CD4-positive, alpha-beta T cell treated with Interleukin-21 for 1 hour (primary cell): ENCODE measurements at regions not wholly inside any gene's neighbourhood (a gene's known extent, or its start where the extent isn't known, plus 50 kb on each side); places are given as distances from the start of the nearest gene placed in this dataset.

ENCODE experiments used
- DNase-seq: peaks from one replicate; pipeline ENCODE4 v3.0.0-alpha.2; 2020

- DNase-seq = no peak
Measured at GRCh38 chr12:82149045-82149444, 209.1 kb downstream of the CCDC59 start.

- DNase-seq = no peak
Measured at GRCh38 chr12:82146740-82147139, 211.4 kb downstream of the CCDC59 start.

DNA sequence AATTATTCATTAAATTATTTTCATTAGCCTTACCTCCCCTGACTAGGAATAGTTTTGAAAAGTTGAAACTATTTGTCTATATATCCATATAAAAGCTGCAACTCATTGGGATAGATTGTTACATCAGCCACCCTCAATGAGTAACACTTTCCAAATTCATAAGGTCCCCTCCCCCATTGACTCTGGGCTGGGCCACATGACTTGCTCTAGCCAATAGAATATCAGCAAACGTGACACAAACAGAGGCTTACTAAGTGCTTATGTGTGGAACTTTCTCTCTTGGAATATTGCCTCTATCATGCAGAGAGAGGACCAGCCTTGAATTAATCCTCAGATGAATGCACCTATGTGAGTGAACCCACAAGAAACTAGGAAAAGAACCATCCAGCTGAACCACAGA, 213.7 kb downstream of the CCDC59 start:
- DNase-seq = no peak

- DNase-seq = no peak
Measured at GRCh38 chr12:82132390-82132789, 225.8 kb downstream of the CCDC59 start.

- DNase-seq = no peak
Measured at GRCh38 chr12:82130762-82131161, 227.4 kb downstream of the CCDC59 start.

DNA sequence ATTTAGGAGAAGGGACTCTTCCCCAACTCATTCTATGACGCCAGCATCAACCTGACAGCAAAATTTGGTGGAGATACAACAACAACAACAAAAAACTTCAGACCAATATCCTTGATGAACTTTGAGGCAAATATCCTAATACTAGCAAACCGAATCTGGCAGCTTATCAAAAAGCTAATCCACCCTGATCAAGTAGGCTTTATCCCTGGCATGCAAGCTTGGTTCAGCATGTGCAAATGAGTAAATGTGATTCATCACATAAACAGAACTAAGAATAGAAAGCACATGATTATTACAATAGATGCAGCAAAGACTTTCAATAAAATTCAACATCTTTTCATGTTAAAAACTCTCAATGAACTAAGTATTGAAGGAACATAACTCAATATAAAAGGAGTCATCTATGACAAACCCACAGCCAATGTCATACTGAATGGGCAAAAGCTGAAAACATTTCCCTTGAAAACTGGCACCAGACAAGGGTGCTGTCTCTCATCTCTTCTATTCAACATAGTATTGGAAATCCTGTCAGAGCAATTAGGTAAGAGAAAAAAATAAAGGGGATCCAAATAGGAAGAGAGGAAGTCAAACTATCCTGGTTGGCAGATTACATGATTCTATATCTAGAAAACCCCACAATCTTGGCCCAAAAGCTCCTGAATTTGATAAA, 233.3 kb downstream of the CCDC59 start:
- DNase-seq = no peak

- DNase-seq = no peak
Measured at GRCh38 chr12:82121545-82121944, 236.6 kb downstream of the CCDC59 start.

- DNase-seq = no peak
Measured at GRCh38 chr12:82120901-82121300, 237.3 kb downstream of the CCDC59 start.

GRCh38 chr12:82109243-82109642, 248.9 kb downstream of the CCDC59 start:
- no peak for DNase-seq

GRCh38 chr12:82108615-82109014, 249.6 kb downstream of the CCDC59 start:
- no peak for DNase-seq

DNA sequence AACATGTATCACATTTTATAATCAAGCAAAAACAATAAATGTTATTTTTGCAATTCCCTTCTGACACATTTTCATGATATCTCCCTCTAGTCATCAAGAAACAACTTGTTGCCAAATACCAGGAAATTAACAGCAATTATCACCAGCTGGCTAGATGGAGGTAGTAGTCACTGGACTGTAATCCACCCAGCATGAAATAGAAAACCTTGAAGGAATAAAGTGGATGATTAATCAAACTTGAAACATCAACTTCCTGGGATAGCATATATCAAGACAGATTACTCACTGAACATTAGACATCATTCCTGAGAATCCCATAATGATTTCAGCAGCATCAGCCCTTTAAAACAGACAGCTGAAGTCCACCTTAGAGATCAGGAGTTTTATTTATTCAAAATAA, 259.0 kb downstream of the CCDC59 start:
- no peak for DNase-seq

- no peak for DNase-seq
Measured at GRCh38 chr12:82097877-82098276, 260.3 kb downstream of the CCDC59 start.

DNA sequence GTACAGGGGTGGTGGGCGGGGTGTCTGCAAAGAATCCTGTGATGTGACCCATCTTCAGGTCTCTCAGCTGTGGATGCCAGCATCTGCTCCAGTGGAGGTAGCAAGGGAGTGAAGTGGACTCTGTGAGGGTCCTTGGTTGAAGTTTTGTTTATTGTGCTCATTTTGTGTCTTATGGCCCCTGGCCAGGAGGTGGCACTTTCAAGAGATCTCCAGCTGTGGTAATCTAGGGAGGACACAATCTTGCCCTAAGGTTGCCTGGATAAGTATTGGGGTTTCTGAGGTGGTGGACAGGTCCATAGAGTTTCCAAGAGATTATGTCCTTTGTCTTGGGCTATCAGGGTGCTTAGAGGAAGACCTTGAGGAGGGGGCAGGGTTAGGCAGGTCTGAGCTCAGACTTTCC, 260.7 kb downstream of the CCDC59 start:
- no peak for DNase-seq

DNA sequence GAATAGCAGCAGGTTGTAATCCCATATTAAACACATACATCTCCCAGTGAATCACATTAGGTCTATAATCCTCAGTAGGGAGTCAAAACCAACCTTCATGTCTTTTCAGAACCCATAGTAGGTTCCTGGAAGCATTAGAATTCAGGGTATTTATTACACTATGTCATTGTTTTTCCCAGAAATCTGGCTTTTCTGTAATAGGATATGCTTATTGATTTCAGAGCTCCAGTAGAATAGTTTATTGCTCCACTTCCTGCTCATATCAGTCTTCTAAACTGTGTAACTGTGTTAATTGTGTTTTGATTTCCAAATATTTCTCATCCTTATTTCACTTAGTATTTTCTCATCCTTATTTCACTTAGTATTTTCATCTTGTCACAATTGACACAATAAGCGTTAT, 268.0 kb downstream of the CCDC59 start:
- DNase-seq = no peak

GRCh38 chr12:82089369-82090121, 268.6 kb downstream of the CCDC59 start:
- no peak for DNase-seq

GRCh38 chr12:82082501-82082900, 275.7 kb downstream of the CCDC59 start:
- no peak for DNase-seq

DNA sequence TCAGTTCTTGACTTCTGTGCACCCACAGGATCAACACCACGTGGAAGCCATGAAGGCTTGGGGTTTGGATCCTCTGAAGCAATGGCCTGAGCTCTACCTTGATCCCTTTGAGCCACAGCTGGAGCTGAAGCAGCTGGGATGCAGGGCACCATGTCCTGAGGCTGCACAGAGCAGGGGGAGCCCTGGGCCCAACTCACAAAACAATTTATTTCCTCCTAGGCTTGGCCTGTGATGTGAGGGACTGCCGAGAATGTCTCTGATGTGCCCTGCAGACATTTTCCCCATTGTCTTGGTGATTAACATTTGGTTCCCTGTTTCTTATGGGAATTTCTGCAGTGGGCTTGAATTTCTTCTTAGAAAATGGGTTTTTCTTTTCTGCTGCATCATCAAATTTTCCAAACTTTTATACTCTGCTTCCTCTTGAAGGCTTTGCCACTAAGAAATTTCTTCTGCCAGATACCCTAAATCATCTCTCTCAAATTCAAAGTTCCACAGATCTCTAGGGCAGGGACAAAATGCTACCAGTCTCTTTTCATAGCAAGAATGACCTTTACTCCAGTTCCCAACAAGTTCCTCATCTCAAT, 288.2 kb downstream of the CCDC59 start:
- no peak for DNase-seq

DNA sequence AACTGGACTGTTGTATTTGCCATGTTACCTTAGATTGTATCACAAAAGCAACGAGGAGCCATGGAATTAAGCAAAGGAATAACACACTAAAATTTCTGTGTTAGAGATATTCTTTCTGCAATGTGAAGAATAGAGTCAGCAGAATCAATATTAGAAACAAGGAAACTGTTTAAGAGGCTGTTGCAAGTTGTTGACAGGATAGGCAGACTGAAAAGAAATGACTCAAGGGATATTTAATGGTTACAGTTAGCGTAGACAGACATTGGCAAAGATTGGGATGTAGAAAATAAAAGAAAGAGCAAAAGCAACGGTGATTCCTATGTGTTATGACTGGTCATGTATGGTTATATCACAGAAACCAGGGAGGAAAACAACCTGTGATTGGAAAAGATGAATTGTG, 299.0 kb upstream of the PPFIA2 start:
- no peak for DNase-seq

DNA sequence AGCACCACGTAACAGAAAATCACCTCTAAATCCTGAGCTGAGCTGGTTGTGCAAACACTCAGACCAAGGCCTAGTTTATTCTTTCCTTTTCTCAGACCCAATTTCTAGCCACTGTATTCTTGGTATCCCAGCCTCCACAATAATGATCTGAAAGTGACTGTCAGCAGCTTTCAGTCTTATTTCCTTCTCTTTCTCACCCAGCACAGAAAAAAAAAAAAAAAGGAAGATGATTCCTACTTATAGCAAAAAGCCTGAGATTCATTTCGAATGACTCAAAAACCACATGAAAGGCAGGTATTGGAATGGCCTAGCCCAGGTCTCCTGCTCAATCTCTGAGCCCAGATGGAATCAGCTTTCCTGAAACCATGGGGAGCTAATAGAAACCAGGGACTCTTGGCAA, 298.6 kb upstream of the PPFIA2 start:
- DNase-seq = no peak

GRCh38 chr12:82055391-82055790, 296.2 kb upstream of the PPFIA2 start:
- DNase-seq = no peak

DNA sequence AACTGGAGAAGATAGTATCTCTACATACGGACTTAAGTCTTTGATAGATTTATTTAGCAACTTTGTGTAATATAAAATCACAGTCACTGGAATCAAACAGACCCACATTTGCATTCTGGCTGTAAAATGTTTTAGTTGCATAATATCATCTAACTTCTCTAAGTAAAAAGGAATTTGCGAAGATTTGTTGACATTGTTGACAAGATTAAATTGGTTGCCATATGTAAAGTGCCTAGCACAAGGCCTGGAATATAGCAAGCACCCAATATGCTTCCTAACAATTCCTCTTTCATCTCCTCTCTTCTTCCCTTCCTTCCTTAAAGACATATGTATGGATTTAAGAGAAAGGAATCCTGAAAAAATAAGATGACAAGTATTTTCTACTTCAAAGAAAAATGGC, 295.4 kb upstream of the PPFIA2 start:
- DNase-seq = no peak

GRCh38 chr12:82047446-82047845, 288.3 kb upstream of the PPFIA2 start:
- no peak for DNase-seq

GRCh38 chr12:82040987-82041743, 282.0 kb upstream of the PPFIA2 start:
- DNase-seq = no peak

DNA sequence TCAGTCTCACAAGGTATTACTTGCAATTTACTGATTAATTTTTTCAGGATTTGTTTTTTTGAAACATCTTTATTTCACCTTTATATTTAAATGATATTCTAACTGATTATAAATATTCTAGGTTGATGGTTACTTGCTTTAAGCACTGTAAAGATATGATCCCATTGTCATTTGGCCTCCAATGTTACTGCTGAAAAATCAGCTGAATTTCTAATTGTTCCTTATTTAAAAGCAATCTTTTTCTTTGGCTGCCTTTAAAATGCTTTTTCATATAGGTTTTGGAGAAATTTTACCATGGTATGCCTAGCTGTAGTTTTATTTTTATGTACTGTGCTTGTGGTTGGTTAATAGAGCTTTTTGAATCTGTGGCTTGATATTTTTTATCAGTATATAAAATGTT, 275.6 kb upstream of the PPFIA2 start:
- no peak for DNase-seq
